C1 segment of cervical spinal cord (tissue), 14 donors: ENCODE measurements at regions not wholly inside any gene's neighbourhood (a gene's known extent, or its start where the extent isn't known, plus 50 kb on each side); places are given as distances from the start of the nearest gene placed in this dataset.

Experiments
- DNase-seq, 14 donors: peaks; one replicate each; lab custom pipeline; 2025; lab: John Stamatoyannopoulos, UW

DNA sequence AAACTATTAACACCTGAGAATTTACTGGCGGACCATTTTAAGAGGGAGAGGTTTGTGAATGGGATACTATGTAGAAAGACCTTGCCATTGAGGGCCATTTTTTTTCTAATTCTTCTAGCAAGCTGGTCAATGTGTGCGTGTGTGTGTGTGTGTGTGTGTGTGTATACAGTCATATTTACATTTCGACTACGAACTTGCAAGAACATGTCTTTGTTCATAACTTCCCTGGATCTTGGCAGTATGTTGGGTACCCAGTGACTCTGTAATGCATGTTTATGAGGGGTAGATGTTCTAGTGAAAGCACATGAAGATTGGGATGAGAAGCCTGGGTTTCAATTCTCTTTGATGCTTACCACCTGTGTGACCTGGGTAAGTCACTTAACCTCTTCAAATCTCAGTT, 133.6 kb downstream of the UBE2E3 start:
- no peak for DNase-seq

GRCh38 chr2:181116261-181116660, 135.9 kb downstream of the UBE2E3 start:
- no peak for DNase-seq

GRCh38 chr2:181117206-181117925, 137.0 kb downstream of the UBE2E3 start:
- peak in 1 of 14 donors; percentile 84 for DNase-seq

DNA sequence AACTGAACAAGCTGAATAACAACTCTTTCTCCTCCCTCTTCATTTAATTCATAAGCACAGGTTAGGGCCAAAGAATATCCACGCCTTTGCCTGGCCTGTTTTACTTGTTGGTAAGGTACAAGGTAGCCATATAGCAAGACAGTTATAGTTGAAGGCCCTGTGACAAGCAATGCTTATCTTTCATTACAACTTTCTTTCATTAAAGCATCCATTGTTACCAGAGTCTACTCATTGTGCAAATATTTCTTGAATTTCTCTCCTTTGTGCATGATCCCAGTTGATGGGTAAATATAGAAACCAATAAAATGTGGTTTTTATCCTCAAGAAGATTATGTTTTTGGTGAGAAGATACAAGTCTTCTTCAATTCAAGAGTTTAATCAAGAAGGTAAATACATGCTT, 140.2 kb downstream of the UBE2E3 start:
- no peak for DNase-seq

GRCh38 chr2:181121996-181122395, 141.6 kb downstream of the UBE2E3 start:
- DNase-seq, result no peak

DNA sequence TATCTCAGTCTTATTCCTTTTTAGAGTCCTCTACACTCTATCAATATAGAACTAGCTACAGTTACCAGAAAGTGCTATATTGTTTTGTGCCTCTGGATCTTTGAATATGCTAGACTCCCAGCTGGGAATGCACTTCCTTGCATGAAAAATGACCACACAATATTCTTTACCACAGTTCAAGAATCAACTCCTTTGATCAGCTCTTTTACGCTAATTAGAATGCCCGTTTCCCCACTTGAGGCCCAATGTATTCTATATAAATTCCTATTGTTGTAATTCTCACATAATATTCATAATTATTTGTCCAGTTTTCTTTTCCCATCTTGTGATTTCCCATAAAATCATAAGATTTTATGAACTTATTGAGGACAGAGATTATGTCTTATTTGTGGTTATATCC, 142.2 kb downstream of the UBE2E3 start:
- no peak for DNase-seq

GRCh38 chr2:181123798-181124231, 143.4 kb downstream of the UBE2E3 start:
- no peak for DNase-seq

DNA sequence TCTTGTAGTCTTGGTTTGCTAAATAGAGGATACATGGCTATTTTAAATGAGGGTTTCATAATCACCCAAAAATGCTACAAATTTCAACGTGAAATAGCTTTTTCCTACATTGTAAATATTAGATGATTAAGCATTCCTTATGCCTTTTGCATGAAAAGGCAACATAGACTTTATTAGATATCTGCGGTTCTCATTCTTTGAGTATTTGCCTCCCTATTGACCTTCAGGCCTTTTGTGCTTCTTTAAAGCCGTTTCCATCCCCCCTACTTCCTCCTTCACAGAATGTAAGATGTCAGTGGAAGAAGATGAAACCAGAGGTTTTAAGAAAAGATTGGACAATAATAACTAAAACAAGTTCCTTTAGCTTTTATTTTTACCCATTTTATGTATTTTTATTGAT, 144.1 kb downstream of the UBE2E3 start:
- no peak for DNase-seq

GRCh38 chr2:181125359-181125758, 145.0 kb downstream of the UBE2E3 start:
- no peak for DNase-seq

DNA sequence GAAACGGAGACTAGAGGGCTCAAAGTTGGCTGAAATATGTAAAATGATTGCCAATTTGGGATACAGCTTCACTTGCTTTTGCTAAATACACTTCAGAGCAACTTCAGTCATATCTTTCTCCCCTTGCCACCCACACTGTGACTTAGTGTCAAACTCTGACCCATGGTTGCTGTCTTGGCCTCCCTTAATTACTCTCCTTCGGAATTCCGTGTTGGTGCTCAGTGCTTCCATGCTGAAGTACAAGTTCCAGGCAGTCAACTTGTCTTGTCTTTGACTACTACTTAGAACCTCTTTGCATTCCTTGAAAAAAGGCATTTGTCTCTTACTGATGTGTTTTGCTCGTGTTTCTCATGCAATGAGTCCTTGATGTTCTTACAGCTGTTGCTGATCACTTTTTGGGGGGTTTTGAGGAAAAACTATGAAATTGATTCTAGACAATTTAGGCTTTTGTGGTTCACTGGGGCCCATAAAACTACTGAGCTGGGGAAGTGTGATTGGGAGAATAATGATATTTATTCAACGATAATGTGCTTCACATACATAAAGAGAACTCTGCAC, 146.0 kb downstream of the UBE2E3 start:
- no peak for DNase-seq

- no peak for DNase-seq
Observed at GRCh38 chr2:181128199-181128598, 147.8 kb downstream of the UBE2E3 start.

GRCh38 chr2:181129364-181130056, 149.1 kb downstream of the UBE2E3 start:
- no peak for DNase-seq

DNA sequence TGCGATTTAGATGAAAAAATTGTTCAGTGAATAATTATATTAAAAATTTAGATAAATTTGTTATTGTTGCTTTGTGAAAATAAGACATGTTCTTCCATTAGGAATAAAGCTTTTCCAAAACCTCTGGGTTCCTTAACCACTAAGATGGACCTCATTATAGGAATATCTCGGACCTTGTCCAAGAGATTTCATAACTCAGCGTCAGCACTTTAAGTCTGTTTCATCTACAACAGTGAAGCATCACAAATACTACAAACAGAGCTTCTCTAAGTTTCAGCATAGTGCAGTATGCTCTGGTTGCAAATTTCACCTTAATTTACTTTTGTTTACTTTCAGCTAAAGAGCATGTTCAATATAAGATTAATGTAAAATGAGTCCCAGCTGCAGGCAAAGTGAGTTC, 150.3 kb downstream of the UBE2E3 start:
- no peak for DNase-seq

DNA sequence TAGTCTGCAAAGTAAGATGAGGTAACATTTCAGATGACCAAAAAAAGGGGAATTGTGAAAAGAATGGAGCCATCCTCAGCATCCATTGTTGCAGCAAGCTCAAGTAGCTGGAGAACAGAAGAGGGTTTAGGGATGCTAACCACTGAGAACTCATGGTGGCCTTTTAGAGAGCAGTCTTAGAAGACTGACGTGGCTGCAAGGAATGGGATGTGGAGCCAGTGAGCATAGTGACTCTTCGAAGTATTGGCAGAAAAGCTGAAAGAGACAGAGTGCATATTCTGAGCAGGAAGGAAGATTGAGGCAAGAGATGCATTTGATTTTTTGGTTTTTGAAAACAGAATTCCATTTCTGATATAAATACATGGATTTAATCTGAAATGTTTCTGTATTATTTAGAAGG, 151.2 kb downstream of the UBE2E3 start:
- no peak for DNase-seq

DNA sequence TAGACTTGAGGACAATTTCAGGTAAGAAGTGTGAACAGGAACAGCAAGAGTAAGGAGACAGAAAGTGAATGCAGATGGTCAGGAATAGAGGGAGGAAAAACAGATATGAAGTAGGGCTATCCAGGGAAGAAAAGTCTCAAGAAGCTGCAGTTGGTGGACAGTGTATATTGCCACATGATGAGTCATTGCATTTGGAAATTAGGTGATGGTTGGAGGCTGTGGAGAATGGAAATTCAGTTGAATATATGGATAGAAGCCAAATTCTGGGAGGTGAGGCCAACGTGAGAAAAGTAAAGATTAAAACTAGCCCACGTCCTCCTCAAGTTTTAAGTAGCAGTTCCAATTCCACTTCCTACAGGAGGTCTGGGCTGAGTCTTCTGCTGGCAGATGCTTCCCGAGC, 158.4 kb downstream of the UBE2E3 start:
- no peak for DNase-seq

- no peak for DNase-seq
Observed at GRCh38 chr2:181139831-181140230, 159.4 kb downstream of the UBE2E3 start.

DNA sequence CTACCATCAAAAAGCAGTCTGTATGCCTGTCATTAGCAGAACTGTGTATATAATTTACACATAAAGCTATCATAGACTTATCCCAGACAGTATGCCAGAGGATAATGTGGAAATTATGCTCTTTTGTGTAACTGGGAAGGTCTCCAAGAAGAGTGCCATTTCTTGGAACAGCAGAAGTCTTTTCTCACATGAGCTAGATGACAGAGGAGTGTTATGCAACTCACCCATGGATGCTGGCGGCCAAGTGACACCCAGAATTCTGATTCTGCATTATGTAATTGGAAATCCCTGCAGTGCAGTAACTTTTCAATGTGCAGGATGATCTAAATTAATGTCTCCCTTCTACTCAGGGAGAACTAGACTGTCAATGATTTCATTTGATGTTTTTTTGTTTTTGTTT, 160.0 kb downstream of the UBE2E3 start:
- DNase-seq, result no peak

GRCh38 chr2:181140928-181141327, 160.5 kb downstream of the UBE2E3 start:
- no peak for DNase-seq

GRCh38 chr2:181141676-181142075, 161.3 kb downstream of the UBE2E3 start:
- no peak for DNase-seq

GRCh38 chr2:181142514-181142913, 162.1 kb downstream of the UBE2E3 start:
- no peak for DNase-seq

DNA sequence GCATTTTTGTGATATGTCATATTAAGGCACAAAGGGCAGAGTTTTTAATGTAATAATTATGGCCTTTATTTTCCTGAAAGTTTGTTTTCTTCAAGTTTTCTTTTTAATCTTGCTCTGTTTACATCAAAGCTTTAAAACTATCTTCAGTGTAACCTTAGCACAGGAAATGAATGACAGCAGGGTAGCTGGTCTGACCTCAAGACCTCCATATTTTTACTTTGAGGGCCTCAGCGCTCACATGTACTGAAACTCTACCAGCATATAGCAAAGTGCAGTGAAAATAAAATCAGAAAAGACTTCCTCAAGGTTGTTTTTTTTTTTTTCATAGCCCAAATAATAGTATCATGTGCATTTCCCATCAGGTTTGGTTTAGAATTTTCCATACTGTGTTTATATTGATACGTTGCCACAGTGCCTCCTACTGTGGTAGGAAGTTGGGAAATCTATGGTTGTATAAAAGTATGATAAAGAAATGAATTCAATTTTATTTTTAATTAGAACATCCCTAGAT, 163.4 kb downstream of the UBE2E3 start:
- no peak for DNase-seq

DNA sequence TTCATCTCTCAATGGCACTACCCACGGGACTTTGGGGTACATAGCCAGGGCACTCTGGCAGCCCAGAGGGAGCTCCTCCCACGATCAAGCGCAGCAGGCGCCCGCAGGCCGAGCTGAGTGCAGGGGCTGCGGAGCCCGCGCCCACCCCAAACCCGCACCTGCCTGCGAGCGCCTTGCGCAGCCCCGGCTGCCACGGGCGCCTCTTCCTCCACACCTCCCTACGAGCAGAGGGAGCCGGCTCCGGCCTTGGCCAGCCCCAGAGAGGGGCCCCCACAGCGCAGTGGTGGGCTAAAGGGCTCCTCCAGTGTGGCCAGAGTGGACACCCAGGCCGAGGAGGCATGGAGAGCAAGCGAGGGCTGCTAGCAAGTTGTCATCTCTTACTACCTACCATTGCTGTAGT, 165.2 kb downstream of the UBE2E3 start:
- no peak for DNase-seq

- no peak for DNase-seq
Observed at GRCh38 chr2:181146171-181146570, 165.8 kb downstream of the UBE2E3 start.
